Transverse colon (tissue), 4 donors: ENCODE measurements at regions not wholly inside any gene's neighbourhood (a gene's known extent, or its start where the extent isn't known, plus 50 kb on each side); places are given as distances from the start of the nearest gene placed in this dataset.

Experiments
- DNase-seq: peaks from one replicate; pipeline ENCODE4 v3.0.0-alpha.2; 2019
- H3K27ac ChIP-seq, 4 donors: fragments of 200-600 bp; sonication (generic); 2 replicates each; pipeline ENCODE4 v1.5.1; 2016 to 2018; ENCODE audit warnings: inconsistent platforms in 4 of 4
- H3K27me3 ChIP-seq: fragments of 200-600 bp; sonication (generic); 2 replicates; pipeline ENCODE4 v1.5.1; 2017; ENCODE audit warnings: inconsistent platforms
- H3K36me3 ChIP-seq, 4 donors: fragments of 200-600 bp; sonication (generic); 2 replicates each; pipeline ENCODE4 v1.5.1; 2017 to 2019; ENCODE audit warnings: inconsistent platforms in 4 of 4
- H3K4me1 ChIP-seq, 4 donors: fragments of 200-600 bp; sonication (generic); 2 replicates each; pipeline ENCODE4 v1.5.1; 2017 to 2020; ENCODE audit warnings: inconsistent platforms in 4 of 4
- H3K4me3 ChIP-seq, 4 donors: fragments of 200-600 bp; sonication (generic); 1 replicate in 1 of 4; 2 replicates in 3 of 4; pipeline versions ENCODE4 v1.5.1 to v1.6.1; 2017 to 2019; ENCODE audit warnings: inconsistent platforms in 4 of 4
- H3K9me3 ChIP-seq, 2 donors: fragments of 200-600 bp; sonication (generic); 2 replicates each; pipeline ENCODE4 v1.5.1; 2017 to 2019; ENCODE audit warnings: inconsistent platforms in 2 of 2
- EP300 ChIP-seq: sonication (generic); formaldehyde crosslinking; IDR thresholded peaks from one replicate; pipeline ENCODE4 v1.6.1; 2017; ENCODE audit warnings: antibody characterized with exemption, low read depth
- POLR2A ChIP-seq: fragments of 450-650 bp; IDR thresholded peaks from one replicate; pipeline ENCODE4 v1.6.1; 2016; ENCODE audit warnings: antibody characterized with exemption, mild to moderate bottlenecking, moderate library complexity
- POLR2AphosphoS5 ChIP-seq, 3 donors: sonication (generic); formaldehyde crosslinking; IDR thresholded peaks; one replicate each; pipeline ENCODE4 v1.6.1; 2016; ENCODE audit warnings: antibody characterized with exemption in 3 of 3
- WGBS, 2 donors: methylation state at CpG; one replicate each; pipeline ENCODE4 v1.1.5; 2018; ENCODE audit warnings: low coverage in 1 of 2; 5-methylcytosine and 5-hydroxymethylcytosine counted together
- in situ Hi-C, 4 donors: fragments of 200-750 bp; cut with MboI; loops; one replicate each; pipeline versions ENCODE4 v1.15.0 to v1.15.1; 2017; ENCODE audit warnings: low sequenced_read_pairs in 3 of 4, low pct_ligation_motif_present in 1 of 4, low pct_unique_long_range_greater_than_20kb in 1 of 4
- intact Hi-C: fragments of 100-400 bp; cut with DNase I; formaldehyde crosslinking; loops from one replicate; pipeline ENCODE4 v1.15.1; 2023; ENCODE audit warnings: low total_unique reads
- TF ChIP-seq, protein P1 (sequence below), 5 experiments: fragments of 200-600 bp in 3 of 5; fragments of 450-650 bp in 2 of 5; sonication (generic) in 3 of 5; IDR thresholded peaks; 1 replicate in 2 of 5; 2 replicates in 3 of 5; pipeline ENCODE4 v1.5.1; 2016 to 2017; ENCODE audit warnings: antibody characterized with exemption in 5 of 5, inconsistent platforms in 3 of 5, mild to moderate bottlenecking in 2 of 5, moderate library complexity in 1 of 5

GRCh38 chr11:80338231-80338630, 897.4 kb upstream of the TENM4 start:
- Histone ChIP-seq H3K4me1 (no peaks in the 10 kb centered on the region), H3K27ac (no peak overlapping the region), H3K36me3 (no peaks in the 10 kb centered on the region), H3K4me3 (no peak overlapping the region), H3K9me3 (no peaks in the 10 kb centered on the region), H3K27me3 (no peaks in the 10 kb centered on the region)
- intact Hi-C loops (no loop called here), in situ Hi-C loops (no loop called here)
- TF ChIP-seq, protein P1, sequence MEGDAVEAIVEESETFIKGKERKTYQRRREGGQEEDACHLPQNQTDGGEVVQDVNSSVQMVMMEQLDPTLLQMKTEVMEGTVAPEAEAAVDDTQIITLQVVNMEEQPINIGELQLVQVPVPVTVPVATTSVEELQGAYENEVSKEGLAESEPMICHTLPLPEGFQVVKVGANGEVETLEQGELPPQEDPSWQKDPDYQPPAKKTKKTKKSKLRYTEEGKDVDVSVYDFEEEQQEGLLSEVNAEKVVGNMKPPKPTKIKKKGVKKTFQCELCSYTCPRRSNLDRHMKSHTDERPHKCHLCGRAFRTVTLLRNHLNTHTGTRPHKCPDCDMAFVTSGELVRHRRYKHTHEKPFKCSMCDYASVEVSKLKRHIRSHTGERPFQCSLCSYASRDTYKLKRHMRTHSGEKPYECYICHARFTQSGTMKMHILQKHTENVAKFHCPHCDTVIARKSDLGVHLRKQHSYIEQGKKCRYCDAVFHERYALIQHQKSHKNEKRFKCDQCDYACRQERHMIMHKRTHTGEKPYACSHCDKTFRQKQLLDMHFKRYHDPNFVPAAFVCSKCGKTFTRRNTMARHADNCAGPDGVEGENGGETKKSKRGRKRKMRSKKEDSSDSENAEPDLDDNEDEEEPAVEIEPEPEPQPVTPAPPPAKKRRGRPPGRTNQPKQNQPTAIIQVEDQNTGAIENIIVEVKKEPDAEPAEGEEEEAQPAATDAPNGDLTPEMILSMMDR (IDR thresholded peaks at IDR 0.05) = no peak
- TF ChIP-seq POLR2AphosphoS5 (IDR thresholded peaks at IDR 0.05) (no peak), POLR2A (no peak), EP300 (no peak)
- no peak for DNase-seq
- WGBS, 2 donors = 27 to 80% methylated on average over 2 of the region's 2 CpGs

DNA sequence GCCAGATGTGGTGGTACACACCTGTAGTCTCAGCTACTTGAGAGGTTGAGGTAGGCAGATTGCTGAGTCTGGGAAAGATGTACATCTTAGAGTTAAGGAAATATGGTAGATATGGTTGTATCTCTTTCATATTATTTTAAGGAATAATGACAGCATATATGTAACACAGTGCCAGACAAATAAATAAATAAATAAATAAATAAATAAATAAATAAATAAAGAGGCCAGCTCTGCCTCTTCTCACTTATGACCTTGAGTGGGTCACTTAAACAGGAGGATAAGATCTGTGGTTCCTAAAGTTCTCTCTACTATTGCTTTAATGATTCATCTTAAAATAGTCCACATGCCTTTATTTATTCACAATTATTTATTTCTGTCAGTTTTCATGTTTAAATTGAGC, 890.9 kb upstream of the TENM4 start:
- TF ChIP-seq, protein P1 (IDR thresholded peaks at IDR 0.05) = no peak
- TF ChIP-seq POLR2A = no peak
- no peak for TF ChIP-seq POLR2AphosphoS5 (IDR thresholded peaks at IDR 0.05)
- TF ChIP-seq EP300 = no peak
- no peak overlapping the region for H3K4me3 ChIP-seq
- H3K27me3 ChIP-seq = no peaks in the 10 kb centered on the region
- no peak overlapping the region for H3K27ac ChIP-seq
- no peaks in the 10 kb centered on the region for H3K36me3 ChIP-seq
- in situ Hi-C loops = no loop called here
- no peak for DNase-seq
- intact Hi-C loops = no loop called here
- H3K9me3 ChIP-seq = no peaks in the 10 kb centered on the region
- H3K4me1 ChIP-seq = no peaks in the 10 kb centered on the region

- TF ChIP-seq POLR2A (no peak), POLR2AphosphoS5 (IDR thresholded peaks at IDR 0.05) (no peak)
- TF ChIP-seq, protein P1 (IDR thresholded peaks at IDR 0.05) = no peak
- intact Hi-C loops = no loop called here
- in situ Hi-C loops = no loop called here
- H3K9me3 ChIP-seq = no peaks in the 10 kb centered on the region
- no peak for DNase-seq
- 73% methylated on average over 3 of the region's 3 CpGs; no CpG with 5 or more reads in 1 of the 2 donors for WGBS, 2 donors
- H3K4me1 ChIP-seq = no peaks in the 10 kb centered on the region
- no peaks in the 10 kb centered on the region for H3K27me3 ChIP-seq
- H3K36me3 ChIP-seq = no peaks in the 10 kb centered on the region
- no peak overlapping the region for H3K4me3 ChIP-seq
- H3K27ac ChIP-seq = no peak overlapping the region
These were observed 889.4 kb upstream of the TENM4 start for GRCh38 chr11:80330264-80330663.

- intact Hi-C loops = no loop called here
- Histone ChIP-seq H3K4me3 (no peak overlapping the region), H3K27ac (no peak overlapping the region), H3K27me3 (no peaks in the 10 kb centered on the region), H3K4me1 (no peaks in the 10 kb centered on the region), H3K36me3 (no peaks in the 10 kb centered on the region), H3K9me3 (no peaks in the 10 kb centered on the region)
- in situ Hi-C loops = no loop called here
- 98 to 100% methylated on average over 1 of the region's 1 CpG for WGBS, 2 donors
- no peak for DNase-seq
- TF ChIP-seq EP300 (no peak), POLR2AphosphoS5 (IDR thresholded peaks at IDR 0.05) (no peak), POLR2A (no peak)
- TF ChIP-seq, protein P1 (IDR thresholded peaks at IDR 0.05) = no peak
These were observed 887.9 kb upstream of the TENM4 start for GRCh38 chr11:80328774-80329173.
